MM.1S (cell line): ENCODE measurements at regions not wholly inside any gene's neighbourhood (a gene's known extent, or its start where the extent isn't known, plus 50 kb on each side); places are given as distances from the start of the nearest gene placed in this dataset.

Experiments
- DNase-seq: peaks from one replicate; pipeline ENCODE4 v3.0.0-alpha.2; 2015
- H2AFZ ChIP-seq: fragments of 300-600 bp; sonication (generic); 2 replicates; pipeline ENCODE4 v1.6.0; 2016; ENCODE audit warnings: antibody characterized with exemption, low read length
- H3F3A ChIP-seq: fragments of 300-600 bp; sonication (generic); 2 replicates; pipeline ENCODE4 v1.6.1; 2016; ENCODE audit warnings: mild to moderate bottlenecking, antibody characterized with exemption, low read length, moderate library complexity, mixed read lengths; ENCODE audit not compliant: insufficient read depth
- H3K27ac ChIP-seq: fragments of 300-600 bp; sonication (generic); 2 replicates; pipeline ENCODE4 v1.5.1; 2016; ENCODE audit warnings: mild to moderate bottlenecking, low read length
- H3K27me3 ChIP-seq: fragments of 300-600 bp; sonication (generic); replicated peaks from 2 replicates; pipeline ENCODE4 v1.6.0; 2016; ENCODE audit warnings: low read length; ENCODE audit not compliant: insufficient read depth
- H3K36me3 ChIP-seq: fragments of 300-600 bp; sonication (generic); replicated peaks from 2 replicates; pipeline ENCODE4 v1.6.1; 2016; ENCODE audit warnings: mild to moderate bottlenecking, low read length, mixed read lengths; ENCODE audit not compliant: insufficient read depth
- H3K4me1 ChIP-seq: fragments of 300-600 bp; sonication (generic); 2 replicates; pipeline ENCODE4 v1.6.1; 2016; ENCODE audit warnings: low read length, mixed read lengths
- H3K4me2 ChIP-seq: fragments of 300-600 bp; sonication (generic); 2 replicates; pipeline ENCODE4 v1.6.0; 2016; ENCODE audit warnings: low read depth, low read length
- H3K4me3 ChIP-seq: fragments of 300-600 bp; sonication (generic); 2 replicates; pipeline ENCODE4 v1.5.1; 2016; ENCODE audit warnings: low read length, mixed read lengths
- H3K79me2 ChIP-seq: fragments of 300-600 bp; sonication (generic); 2 replicates; pipeline ENCODE4 v1.6.1; 2016; ENCODE audit warnings: mixed run types, low read length, mixed read lengths
- H3K9ac ChIP-seq: fragments of 300-600 bp; sonication (generic); 2 replicates; pipeline ENCODE4 v1.6.1; 2016; ENCODE audit warnings: low read length, mixed read lengths
- H3K9me2 ChIP-seq: fragments of 300-600 bp; sonication (generic); replicated peaks from 2 replicates; pipeline ENCODE4 v1.6.1; 2016; ENCODE audit warnings: mild to moderate bottlenecking, low read length, mixed read lengths; ENCODE audit not compliant: insufficient read depth
- H3K9me3 ChIP-seq: fragments of 300-600 bp; sonication (generic); replicated peaks from 2 replicates; pipeline ENCODE4 v1.6.1; 2016; ENCODE audit warnings: mild to moderate bottlenecking, low read length, mixed read lengths; ENCODE audit not compliant: insufficient read depth
- H4K20me1 ChIP-seq: fragments of 300-600 bp; sonication (generic); 2 replicates; pipeline ENCODE4 v1.6.1; 2016; ENCODE audit warnings: mild to moderate bottlenecking, low read length, moderate library complexity, mixed read lengths; ENCODE audit not compliant: insufficient read depth
- EZH2 ChIP-seq: fragments of 300-600 bp; sonication (generic); optimal IDR thresholded peaks from 2 replicates; pipeline ENCODE3; 2017; ENCODE audit warnings: low read depth, mild to moderate bottlenecking, antibody characterized with exemption, low read length, mixed read lengths
- EZH2phosphoT487 ChIP-seq: fragments of 300-600 bp; sonication (generic); IDR thresholded peaks from 2 replicates; pipeline ENCODE4 v1.6.1; 2018; ENCODE audit warnings: antibody characterized with exemption, low read length
- TF ChIP-seq, protein P1 (sequence below): fragments of 300-600 bp; sonication (generic); IDR thresholded peaks from 2 replicates; pipeline ENCODE4 v1.5.1; 2016; ENCODE audit warnings: antibody characterized with exemption, low read length, mixed read lengths

DNA sequence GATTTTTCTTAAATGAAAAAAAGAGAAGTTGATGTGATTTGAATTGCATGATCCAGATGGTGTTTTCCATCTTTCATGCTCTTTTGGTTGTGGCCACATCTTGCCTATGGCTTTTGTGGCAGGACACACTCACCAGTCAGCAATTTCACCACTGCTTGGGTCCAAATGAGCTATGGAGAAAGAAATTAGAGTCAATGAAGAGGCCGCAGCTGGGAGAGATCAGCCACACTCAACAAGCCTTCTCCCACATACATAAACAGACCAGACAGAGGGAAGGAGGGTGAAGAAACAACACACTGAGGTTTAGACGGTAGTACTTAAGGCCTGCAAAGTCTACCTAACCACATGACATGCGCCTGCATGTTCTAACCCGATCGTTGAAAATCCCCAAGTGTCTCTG, 110.7 kb upstream of the CDIN1 start:
- H3K27ac ChIP-seq, result no peak overlapping the region
- H3K36me3 ChIP-seq, result no peaks in the 10 kb centered on the region
- TF ChIP-seq, protein P1, sequence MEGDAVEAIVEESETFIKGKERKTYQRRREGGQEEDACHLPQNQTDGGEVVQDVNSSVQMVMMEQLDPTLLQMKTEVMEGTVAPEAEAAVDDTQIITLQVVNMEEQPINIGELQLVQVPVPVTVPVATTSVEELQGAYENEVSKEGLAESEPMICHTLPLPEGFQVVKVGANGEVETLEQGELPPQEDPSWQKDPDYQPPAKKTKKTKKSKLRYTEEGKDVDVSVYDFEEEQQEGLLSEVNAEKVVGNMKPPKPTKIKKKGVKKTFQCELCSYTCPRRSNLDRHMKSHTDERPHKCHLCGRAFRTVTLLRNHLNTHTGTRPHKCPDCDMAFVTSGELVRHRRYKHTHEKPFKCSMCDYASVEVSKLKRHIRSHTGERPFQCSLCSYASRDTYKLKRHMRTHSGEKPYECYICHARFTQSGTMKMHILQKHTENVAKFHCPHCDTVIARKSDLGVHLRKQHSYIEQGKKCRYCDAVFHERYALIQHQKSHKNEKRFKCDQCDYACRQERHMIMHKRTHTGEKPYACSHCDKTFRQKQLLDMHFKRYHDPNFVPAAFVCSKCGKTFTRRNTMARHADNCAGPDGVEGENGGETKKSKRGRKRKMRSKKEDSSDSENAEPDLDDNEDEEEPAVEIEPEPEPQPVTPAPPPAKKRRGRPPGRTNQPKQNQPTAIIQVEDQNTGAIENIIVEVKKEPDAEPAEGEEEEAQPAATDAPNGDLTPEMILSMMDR, result no peak
- TF ChIP-seq EZH2phosphoT487 (no peak), EZH2 (no peak)
- H3K9me2 ChIP-seq, result no peaks in the 10 kb centered on the region
- no peaks in the 10 kb centered on the region for H3K79me2 ChIP-seq
- no peak overlapping the region for H3K4me3 ChIP-seq
- no peak overlapping the region for H3K9ac ChIP-seq
- no peaks in the 10 kb centered on the region for H3K9me3 ChIP-seq
- no peaks in the 10 kb centered on the region for H3K27me3 ChIP-seq
- H3K4me2 ChIP-seq, result no peak overlapping the region
- H2AFZ ChIP-seq, result no peak overlapping the region
- H3F3A ChIP-seq, result no peaks in the 10 kb centered on the region
- H3K4me1 ChIP-seq, result no peaks in the 10 kb centered on the region
- DNase-seq, result no peak
- no peaks in the 10 kb centered on the region for H4K20me1 ChIP-seq

DNA sequence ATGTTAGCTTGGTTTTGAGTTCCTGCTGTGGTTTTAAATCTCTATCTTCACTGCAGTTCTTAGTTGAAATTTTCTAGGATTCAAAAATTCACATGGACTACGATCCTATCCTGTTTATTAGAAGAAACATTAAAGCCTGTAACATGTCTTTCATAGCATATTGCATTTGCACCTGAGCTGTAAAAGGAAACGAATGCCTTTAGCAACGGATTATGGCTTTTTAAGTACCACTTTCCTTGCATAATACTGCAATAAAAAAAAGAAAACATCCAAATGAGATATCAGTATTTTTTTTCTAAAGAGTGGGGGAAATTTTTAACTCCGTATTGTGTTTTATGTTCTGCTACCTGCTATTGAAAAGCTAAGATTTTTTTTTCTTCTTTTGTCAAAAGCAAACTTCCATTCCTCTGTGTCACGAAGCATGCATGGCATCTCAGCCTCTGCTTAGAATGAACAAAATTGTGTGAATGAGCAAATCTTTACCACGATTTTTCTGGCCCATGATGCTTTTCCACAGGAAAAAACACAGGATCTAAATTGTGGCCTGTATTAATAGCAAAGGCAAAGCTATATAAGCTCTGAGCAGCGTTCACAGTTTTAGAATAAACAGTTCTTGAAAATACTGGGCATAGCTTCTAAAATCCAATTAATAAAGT, 110.0 kb upstream of the CDIN1 start:
- Histone ChIP-seq H4K20me1 (no peaks in the 10 kb centered on the region), H3K4me1 (no peaks in the 10 kb centered on the region), H3K4me2 (no peak overlapping the region), H3K27ac (no peak overlapping the region), H3K9ac (no peak overlapping the region), H3K27me3 (no peaks in the 10 kb centered on the region), H3K36me3 (no peaks in the 10 kb centered on the region), H3F3A (no peaks in the 10 kb centered on the region), H2AFZ (no peak overlapping the region), H3K79me2 (no peaks in the 10 kb centered on the region), H3K4me3 (no peak overlapping the region), H3K9me3 (no peaks in the 10 kb centered on the region), H3K9me2 (no peaks in the 10 kb centered on the region)
- DNase-seq, result no peak
- TF ChIP-seq EZH2phosphoT487 (no peak), EZH2 (no peak)
- TF ChIP-seq, protein P1, result no peak

DNA sequence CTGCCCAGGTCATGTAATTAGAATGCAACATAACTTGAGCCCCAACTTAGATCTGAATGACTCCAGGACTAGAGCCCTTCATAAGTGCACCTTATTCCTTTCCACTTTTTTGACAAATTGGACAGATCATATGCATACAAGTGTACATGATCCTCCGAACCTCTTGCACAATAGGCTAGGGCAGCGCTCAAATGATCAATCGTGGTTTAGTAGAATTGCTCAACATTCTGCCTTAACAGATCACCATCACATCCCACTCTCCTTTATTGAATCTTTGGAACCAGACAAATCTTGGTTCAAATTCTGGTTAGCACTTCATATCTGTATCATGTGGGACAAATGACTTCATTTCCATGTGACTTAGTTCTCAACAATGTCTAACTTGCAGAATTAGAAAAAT, 106.8 kb upstream of the CDIN1 start:
- no peaks in the 10 kb centered on the region for H3K9me3 ChIP-seq
- no peaks in the 10 kb centered on the region for H3F3A ChIP-seq
- TF ChIP-seq EZH2 (no peak), EZH2phosphoT487 (no peak)
- TF ChIP-seq, protein P1, result no peak
- H4K20me1 ChIP-seq, result no peaks in the 10 kb centered on the region
- no peak overlapping the region for H3K4me3 ChIP-seq
- no peaks in the 10 kb centered on the region for H3K79me2 ChIP-seq
- no peak overlapping the region for H2AFZ ChIP-seq
- H3K27ac ChIP-seq, result no peak overlapping the region
- DNase-seq, result no peak
- no peaks in the 10 kb centered on the region for H3K4me1 ChIP-seq
- no peaks in the 10 kb centered on the region for H3K9me2 ChIP-seq
- no peak overlapping the region for H3K9ac ChIP-seq
- H3K4me2 ChIP-seq, result no peak overlapping the region
- no peaks in the 10 kb centered on the region for H3K27me3 ChIP-seq
- H3K36me3 ChIP-seq, result no peaks in the 10 kb centered on the region
